Glutamatergic neuron (in vitro differentiated cells): ENCODE measurements at regions not wholly inside any gene's neighbourhood (a gene's known extent, or its start where the extent isn't known, plus 50 kb on each side); places are given as distances from the start of the nearest gene placed in this dataset.

Experiments used
- DNase-seq: peaks from one replicate; pipeline ENCODE4 v3.0.0; 2022
- H3K27ac Mint-ChIP-seq: one replicate; pipeline ENCODE4 v1.8.0; 2020; ENCODE audit warnings: mild to moderate bottlenecking, mixed read lengths, inconsistent platforms; ENCODE audit not compliant: unreplicated experiment
- H3K27me3 Mint-ChIP-seq: one replicate; pipeline ENCODE4 v1.8.0; 2020; ENCODE audit warnings: mild to moderate bottlenecking, moderate library complexity, mixed read lengths, inconsistent platforms; ENCODE audit not compliant: unreplicated experiment
- H3K36me3 Mint-ChIP-seq: one replicate; pipeline ENCODE4 v1.8.0; 2020; ENCODE audit warnings: mild to moderate bottlenecking, mixed read lengths, inconsistent platforms; ENCODE audit not compliant: unreplicated experiment
- H3K4me1 Mint-ChIP-seq: one replicate; pipeline ENCODE4 v1.8.0; 2020; ENCODE audit warnings: mild to moderate bottlenecking, low read depth, mixed read lengths, inconsistent platforms; ENCODE audit not compliant: unreplicated experiment
- H3K4me3 Mint-ChIP-seq: one replicate; pipeline ENCODE4 v1.8.0; 2020; ENCODE audit warnings: mild to moderate bottlenecking, mixed read lengths, inconsistent platforms; ENCODE audit not compliant: unreplicated experiment
- H3K9me3 Mint-ChIP-seq: one replicate; pipeline ENCODE4 v1.8.0; 2020; ENCODE audit warnings: mild to moderate bottlenecking, moderate library complexity, mixed read lengths, inconsistent platforms; ENCODE audit not compliant: unreplicated experiment
- TF ChIP-seq, protein P1 (sequence below): fragments of 200-600 bp; sonication (generic); IDR thresholded peaks from one replicate; pipeline ENCODE4 v1.5.0; 2021; ENCODE audit not compliant: partially characterized antibody, unreplicated experiment

DNA sequence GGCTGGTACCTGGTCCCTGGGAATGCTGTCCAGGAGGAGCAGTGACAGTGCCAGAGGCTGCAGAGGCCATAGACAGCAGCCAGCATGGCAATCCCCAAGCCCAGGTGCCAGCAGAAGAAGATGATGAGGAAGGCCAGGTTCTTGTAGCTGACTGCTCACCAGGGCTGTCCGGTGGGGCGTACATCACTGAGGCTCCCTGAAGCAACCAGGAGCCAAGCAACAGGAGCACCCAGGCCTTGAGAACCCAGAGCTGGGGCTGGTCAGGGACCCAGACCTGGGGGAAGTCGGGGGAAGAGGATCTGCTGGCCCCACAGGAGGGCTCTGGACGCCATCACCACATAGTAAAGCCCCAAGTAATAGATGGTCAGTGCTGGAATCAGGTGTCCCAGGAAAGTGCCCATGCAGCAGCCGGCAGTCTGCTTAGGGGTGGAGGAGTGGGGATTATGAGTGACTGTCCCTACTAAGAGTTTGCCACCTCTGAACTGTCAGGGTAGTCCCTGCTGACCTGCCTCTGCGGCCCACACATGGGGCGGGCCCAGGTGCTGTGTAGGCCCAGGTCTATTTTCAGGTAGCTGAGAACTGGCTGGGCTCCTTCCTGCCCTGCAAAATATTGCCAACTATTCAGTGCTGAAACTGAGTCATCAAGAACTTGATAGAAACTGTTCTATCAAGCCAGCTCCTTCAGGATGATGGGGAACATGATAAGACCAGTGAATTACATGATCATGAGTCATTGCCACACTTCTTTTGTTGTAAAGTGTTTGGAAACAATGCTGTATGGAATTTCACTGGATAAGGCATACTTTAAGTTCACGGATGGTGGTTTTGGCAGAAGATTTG lies 68.7 kb downstream of the CHRD start:
- no peak for DNase-seq
- TF ChIP-seq, protein P1, sequence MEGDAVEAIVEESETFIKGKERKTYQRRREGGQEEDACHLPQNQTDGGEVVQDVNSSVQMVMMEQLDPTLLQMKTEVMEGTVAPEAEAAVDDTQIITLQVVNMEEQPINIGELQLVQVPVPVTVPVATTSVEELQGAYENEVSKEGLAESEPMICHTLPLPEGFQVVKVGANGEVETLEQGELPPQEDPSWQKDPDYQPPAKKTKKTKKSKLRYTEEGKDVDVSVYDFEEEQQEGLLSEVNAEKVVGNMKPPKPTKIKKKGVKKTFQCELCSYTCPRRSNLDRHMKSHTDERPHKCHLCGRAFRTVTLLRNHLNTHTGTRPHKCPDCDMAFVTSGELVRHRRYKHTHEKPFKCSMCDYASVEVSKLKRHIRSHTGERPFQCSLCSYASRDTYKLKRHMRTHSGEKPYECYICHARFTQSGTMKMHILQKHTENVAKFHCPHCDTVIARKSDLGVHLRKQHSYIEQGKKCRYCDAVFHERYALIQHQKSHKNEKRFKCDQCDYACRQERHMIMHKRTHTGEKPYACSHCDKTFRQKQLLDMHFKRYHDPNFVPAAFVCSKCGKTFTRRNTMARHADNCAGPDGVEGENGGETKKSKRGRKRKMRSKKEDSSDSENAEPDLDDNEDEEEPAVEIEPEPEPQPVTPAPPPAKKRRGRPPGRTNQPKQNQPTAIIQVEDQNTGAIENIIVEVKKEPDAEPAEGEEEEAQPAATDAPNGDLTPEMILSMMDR: no peak
- H3K27me3 Mint-ChIP-seq: peaks cover 3% of the 10 kb centered on the region

DNA sequence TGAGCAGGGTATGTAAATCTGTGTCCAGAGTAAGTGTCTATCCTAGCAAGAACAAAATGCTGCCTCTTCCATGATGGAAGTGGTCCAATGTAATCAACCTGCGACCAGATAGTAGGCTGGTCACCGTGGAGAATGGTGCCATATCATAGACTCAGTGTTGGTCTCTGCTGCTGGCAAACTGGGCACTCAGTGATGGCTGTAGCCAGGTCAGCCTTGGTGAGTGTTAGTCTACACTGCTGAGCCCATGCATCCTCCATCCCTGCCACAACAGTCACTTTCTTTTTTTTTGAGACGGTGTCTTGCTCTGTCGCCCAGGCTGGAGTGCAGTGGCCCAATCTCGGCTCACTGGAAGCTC lies 69.3 kb downstream of the CHRD start:
- H3K36me3 Mint-ChIP-seq: no peaks in the 10 kb centered on the region
- H3K4me1 Mint-ChIP-seq: peaks cover 4% of the 10 kb centered on the region
- no peak overlapping the region for H3K27ac Mint-ChIP-seq
- H3K9me3 Mint-ChIP-seq: no peaks in the 10 kb centered on the region
- H3K4me3 Mint-ChIP-seq: no peak overlapping the region
- peaks cover 3% of the 10 kb centered on the region for H3K27me3 Mint-ChIP-seq
- TF ChIP-seq, protein P1: no peak
- DNase-seq: no peak

More for the DNA sequence above, 68.7 kb downstream of the CHRD start:
- Mint-ChIP-seq H3K4me3 (no peak overlapping the region), H3K27ac (no peak overlapping the region), H3K36me3 (no peaks in the 10 kb centered on the region), H3K9me3 (no peaks in the 10 kb centered on the region), H3K4me1 (peaks cover 4% of the 10 kb centered on the region)

DNA sequence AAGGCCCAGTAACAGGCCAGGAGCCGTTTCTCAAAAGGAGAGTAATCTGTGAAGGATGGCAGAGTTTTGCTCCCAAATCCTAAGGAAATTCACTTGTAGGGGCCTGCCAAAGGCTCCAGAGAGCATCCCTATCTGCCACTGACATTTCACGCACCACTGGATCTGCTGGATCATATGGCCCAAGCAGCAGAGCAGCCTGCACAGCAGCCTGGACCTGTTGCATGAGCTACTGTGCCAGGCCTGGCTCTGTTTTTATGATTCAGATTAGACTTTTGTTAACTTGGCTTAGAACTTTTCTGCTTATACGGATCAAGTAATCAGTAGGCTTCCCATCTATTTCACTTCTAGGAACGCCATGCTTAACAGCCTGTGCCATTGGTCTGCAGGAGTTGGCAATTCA lies 70.7 kb downstream of the CHRD start:
- Mint-ChIP-seq H3K4me3 (no peak overlapping the region), H3K4me1 (no peaks in the 10 kb centered on the region), H3K9me3 (no peaks in the 10 kb centered on the region), H3K36me3 (no peaks in the 10 kb centered on the region), H3K27ac (no peak overlapping the region), H3K27me3 (peaks cover 3% of the 10 kb centered on the region)
- DNase-seq: no peak
- TF ChIP-seq, protein P1: no peak

DNA sequence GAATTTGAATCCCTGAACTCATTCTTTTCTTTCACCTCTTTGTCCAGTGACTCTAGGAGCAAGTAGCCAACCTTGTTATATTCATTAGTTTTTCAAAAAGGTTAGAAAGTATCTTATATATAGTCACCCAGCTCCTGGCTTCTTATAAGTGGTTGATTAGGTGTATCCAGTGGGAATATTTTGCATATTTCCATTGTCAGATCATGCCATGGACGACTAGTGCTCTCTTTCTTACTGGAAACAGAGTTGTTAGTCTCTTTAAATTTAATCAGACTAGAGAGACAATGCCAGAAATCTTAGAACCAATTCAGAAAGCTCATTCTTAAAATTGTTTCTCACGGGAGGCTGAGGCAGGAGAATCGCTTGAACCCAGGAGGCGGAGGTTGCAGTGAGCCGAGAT lies 73.4 kb downstream of the CHRD start:
- Mint-ChIP-seq H3K27ac (no peak overlapping the region), H3K27me3 (peaks cover 1% of the 10 kb centered on the region), H3K4me3 (no peak overlapping the region), H3K4me1 (no peaks in the 10 kb centered on the region), H3K9me3 (peaks cover 2% of the 10 kb centered on the region), H3K36me3 (peaks cover 8% of the 10 kb centered on the region)
- TF ChIP-seq, protein P1: no peak
- DNase-seq: no peak

DNA sequence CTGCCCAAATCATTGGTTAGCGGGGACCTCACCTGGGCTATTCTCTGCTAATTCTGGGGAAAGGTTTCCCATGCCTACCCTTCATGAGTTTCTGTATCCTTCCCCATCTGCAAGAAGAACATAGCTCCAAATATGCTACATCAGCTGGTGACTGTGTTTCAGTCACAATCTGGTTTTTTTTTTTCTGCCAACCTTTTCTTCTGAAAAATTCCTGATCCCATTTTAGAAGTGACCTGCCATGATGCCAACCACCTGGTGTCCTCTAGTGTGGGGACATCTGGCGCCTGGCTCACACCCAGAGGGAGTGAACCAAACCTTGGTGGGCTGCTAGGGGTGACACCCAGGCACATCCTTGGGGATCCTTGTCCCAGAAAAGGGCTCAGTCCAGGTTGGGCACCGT lies 76.1 kb downstream of the CHRD start:
- H3K9me3 Mint-ChIP-seq: peaks cover 2% of the 10 kb centered on the region
- no peak for DNase-seq
- no peaks in the 10 kb centered on the region for H3K4me1 Mint-ChIP-seq
- H3K27ac Mint-ChIP-seq: no peak overlapping the region
- no peak overlapping the region for H3K4me3 Mint-ChIP-seq
- peaks cover 1% of the 10 kb centered on the region for H3K27me3 Mint-ChIP-seq
- TF ChIP-seq, protein P1: no peak
- peaks cover 13% of the 10 kb centered on the region for H3K36me3 Mint-ChIP-seq
